DMS153 treated with DMSO at 0.1 percent for 48 hours (cell line): ENCODE measurements at regions not wholly inside any gene's neighbourhood (a gene's known extent, or its start where the extent isn't known, plus 50 kb on each side); places are given as distances from the start of the nearest gene placed in this dataset.
"Not testable (repeated sequence)": the region's sequence is repeated elsewhere in the genome, so short reads cannot be mapped to it uniquely, and the experiment has no call there.

Experiments used
- DNase-seq: peaks from one replicate; lab custom pipeline; 2025; ENCODE audit not compliant: unreplicated experiment; lab: John Stamatoyannopoulos, UW

- no peak for DNase-seq
These were observed 153.1 kb upstream of the CCDC54 start for GRCh38 chr3:107224026-107224596.

GRCh38 chr3:107227091-107227490, 150.1 kb upstream of the CCDC54 start:
- DNase-seq = no peak

- DNase-seq = not testable (repeated sequence)
These were observed 143.4 kb upstream of the CCDC54 start for GRCh38 chr3:107233877-107234276.

- DNase-seq = peak; percentile 41
These were observed 141.9 kb upstream of the CCDC54 start for GRCh38 chr3:107235193-107235927.

- peak; percentile 78 for DNase-seq
These were observed 141.3 kb upstream of the CCDC54 start for GRCh38 chr3:107235928-107236315.

GRCh38 chr3:107236655-107237337, 140.4 kb upstream of the CCDC54 start:
- DNase-seq = no peak

- no peak for DNase-seq
These were observed 138.5 kb upstream of the CCDC54 start for GRCh38 chr3:107238787-107239186.

GRCh38 chr3:107239703-107240102, 137.5 kb upstream of the CCDC54 start:
- no peak for DNase-seq

GRCh38 chr3:107240183-107241091, 136.8 kb upstream of the CCDC54 start:
- peak; percentile 25 for DNase-seq

GRCh38 chr3:107241217-107241616, 136.0 kb upstream of the CCDC54 start:
- no peak for DNase-seq

- DNase-seq = peak; percentile 45
These were observed 134.7 kb upstream of the CCDC54 start for GRCh38 chr3:107242579-107242978.

GRCh38 chr3:107247116-107247515, 130.1 kb upstream of the CCDC54 start:
- DNase-seq = no peak

- DNase-seq = no peak
These were observed 128.1 kb upstream of the CCDC54 start for GRCh38 chr3:107249132-107249531.

- no peak for DNase-seq
These were observed 127.0 kb upstream of the CCDC54 start for GRCh38 chr3:107250221-107250620.

GRCh38 chr3:107251819-107252218, 125.4 kb upstream of the CCDC54 start:
- no peak for DNase-seq

GRCh38 chr3:107256963-107257362, 120.3 kb upstream of the CCDC54 start:
- DNase-seq = no peak

- no peak for DNase-seq
These were observed 118.9 kb upstream of the CCDC54 start for GRCh38 chr3:107258300-107258699.

GRCh38 chr3:107260207-107260606, 117.0 kb upstream of the CCDC54 start:
- no peak for DNase-seq

- no peak for DNase-seq
These were observed 113.8 kb upstream of the CCDC54 start for GRCh38 chr3:107263269-107264021.

- DNase-seq = no peak
These were observed 112.4 kb upstream of the CCDC54 start for GRCh38 chr3:107264888-107265287.

GRCh38 chr3:107265526-107265925, 111.7 kb upstream of the CCDC54 start:
- no peak for DNase-seq
